Activated CD8-positive, alpha-beta memory T cell treated with anti-CD3 and anti-CD28 coated beads for 48 hours (primary cell): ENCODE measurements at regions not wholly inside any gene's neighbourhood (a gene's known extent, or its start where the extent isn't known, plus 50 kb on each side); places are given as distances from the start of the nearest gene placed in this dataset.
"Not testable (repeated sequence)": the region's sequence is repeated elsewhere in the genome, so short reads cannot be mapped to it uniquely, and the experiment has no call there.

Source experiments
- DNase-seq, 3 experiments: peaks; one replicate each; pipeline ENCODE4 v3.0.0-alpha.2; 2020; ENCODE audit warnings: low read depth in 2 of 3, low spot score in 2 of 3

- no peak for DNase-seq
Observed at GRCh38 chr14:103230658-103231334, 103.2 kb upstream of the EIF5 start.

- DNase-seq, result no peak
Observed at GRCh38 chr14:103231376-103232019, 102.5 kb upstream of the EIF5 start.

- DNase-seq, result no peak
Observed at GRCh38 chr14:103232031-103232808, 101.8 kb upstream of the EIF5 start.

- DNase-seq, result no peak
Observed at GRCh38 chr14:103232831-103233319, 101.2 kb upstream of the EIF5 start.

- no peak for DNase-seq
Observed at GRCh38 chr14:103233328-103233727, 100.7 kb upstream of the EIF5 start.

- not testable (repeated sequence) for DNase-seq
Observed at GRCh38 chr14:103234826-103235225, 99.2 kb upstream of the EIF5 start.

GRCh38 chr14:103235506-103235905 lies 98.5 kb upstream of the EIF5 start:
- not testable (repeated sequence) for DNase-seq

GRCh38 chr14:103239751-103240150 lies 94.3 kb upstream of the EIF5 start:
- DNase-seq, result no peak

- DNase-seq, result no peak
Observed at GRCh38 chr14:103241531-103241930, 92.5 kb upstream of the EIF5 start.

- no peak for DNase-seq
Observed at GRCh38 chr14:103243764-103244737, 90.0 kb upstream of the EIF5 start.

- not testable (repeated sequence) for DNase-seq
Observed at GRCh38 chr14:103245624-103246031, 88.4 kb upstream of the EIF5 start.

- DNase-seq, result no peak
Observed at GRCh38 chr14:103246070-103246469, 88.0 kb upstream of the EIF5 start.

GRCh38 chr14:103247169-103247606 lies 86.8 kb upstream of the EIF5 start:
- DNase-seq, result no peak

GRCh38 chr14:103250181-103250580 lies 83.9 kb upstream of the EIF5 start:
- no peak for DNase-seq

- no peak for DNase-seq
Observed at GRCh38 chr14:103250874-103251273, 83.2 kb upstream of the EIF5 start.

- no peak for DNase-seq
Observed at GRCh38 chr14:103255555-103255954, 78.5 kb upstream of the EIF5 start.

- no peak for DNase-seq
Observed at GRCh38 chr14:103256406-103256805, 77.6 kb upstream of the EIF5 start.

- no peak for DNase-seq
Observed at GRCh38 chr14:103257211-103257962, 76.7 kb upstream of the EIF5 start.

GRCh38 chr14:103258211-103258610 lies 75.8 kb upstream of the EIF5 start:
- DNase-seq, result no peak

GRCh38 chr14:103259184-103259583 lies 74.9 kb upstream of the EIF5 start:
- DNase-seq, result no peak
